ENCODE measurements at regions not wholly inside any gene's neighbourhood (a gene's known extent, or its start where the extent isn't known, plus 50 kb on each side); places are given as distances from the start of the nearest gene placed in this dataset.

- TF ChIP-seq YY1 (IDR thresholded peaks at IDR 0.05; ENCODE audit: extremely low read depth, insufficient replicate concordance, low read depth, low read length) (no peak), EZH2phosphoT487 (IDR thresholded peaks at IDR 0.05; ENCODE audit: borderline replicate concordance) (no peak), CTCF (IDR thresholded peaks at IDR 0.05 in 2 of 3, conservative IDR thresholded peaks at IDR 0.05 in 1 of 3; ENCODE audit: borderline replicate concordance in 1 of 3, insufficient read depth in 1 of 3, low read depth in 2 of 3, low read length in 2 of 3) (no peak), EZH2 (IDR thresholded peaks at IDR 0.05) (no peak), ZBTB33 (IDR thresholded peaks at IDR 0.05; ENCODE audit: extremely low read depth, insufficient replicate concordance, low read length) (no peak), ATF3 (IDR thresholded peaks at IDR 0.05) (no peak), REST (IDR thresholded peaks at IDR 0.05; ENCODE audit: low read depth) (no peak)
Observed at GRCh38 chr7:85950871-85951270, 692.8 kb upstream of the GRM3 start.
